ENCODE measurements at regions not wholly inside any gene's neighbourhood (a gene's known extent, or its start where the extent isn't known, plus 50 kb on each side); places are given as distances from the start of the nearest gene placed in this dataset.

- TF ChIP-seq MYC (IDR thresholded peaks at IDR 0.05; ENCODE audit: low read depth, low read length), result no peak
- no peak for TF ChIP-seq POLR2A (IDR thresholded peaks at IDR 0.05; ENCODE audit: extremely low read depth, insufficient read length)
- no peak for TF ChIP-seq MAX (IDR thresholded peaks at IDR 0.05; ENCODE audit: low read depth, low read length)
- TF ChIP-seq CTCF (IDR thresholded peaks at IDR 0.05; ENCODE audit: low read depth, low read length), result no peak
- no peak overlapping the region for H3K4me3 ChIP-seq (ENCODE audit: low read depth, low read length)
- DNase-seq (ENCODE audit: low read depth), result no peak
Measured at GRCh38 chr10:63066606-63067005, 66.5 kb upstream of the NRBF2 start.

GRCh38 chr10:63064706-63065105 lies 68.4 kb upstream of the NRBF2 start:
- DNase-seq (ENCODE audit: low read depth), result no peak
- TF ChIP-seq POLR2A (IDR thresholded peaks at IDR 0.05; ENCODE audit: extremely low read depth, insufficient read length) (no peak), MAX (IDR thresholded peaks at IDR 0.05; ENCODE audit: low read depth, low read length) (no peak), CTCF (IDR thresholded peaks at IDR 0.05; ENCODE audit: low read depth, low read length) (no peak), MYC (IDR thresholded peaks at IDR 0.05; ENCODE audit: low read depth, low read length) (no peak)
- no peak overlapping the region for H3K4me3 ChIP-seq (ENCODE audit: low read depth, low read length)

GRCh38 chr10:63058236-63058635 lies 74.9 kb upstream of the NRBF2 start:
- DNase-seq (ENCODE audit: low read depth), result no peak
- no peak for TF ChIP-seq CTCF (IDR thresholded peaks at IDR 0.05; ENCODE audit: low read depth, low read length)
- no peak for TF ChIP-seq MAX (IDR thresholded peaks at IDR 0.05; ENCODE audit: low read depth, low read length)
- no peak for TF ChIP-seq MYC (IDR thresholded peaks at IDR 0.05; ENCODE audit: low read depth, low read length)
- no peak for TF ChIP-seq POLR2A (IDR thresholded peaks at IDR 0.05; ENCODE audit: extremely low read depth, insufficient read length)
- H3K4me3 ChIP-seq (ENCODE audit: low read depth, low read length), result no peak overlapping the region

GRCh38 chr10:63057509-63057908 lies 75.6 kb upstream of the NRBF2 start:
- TF ChIP-seq MAX (IDR thresholded peaks at IDR 0.05; ENCODE audit: low read depth, low read length) (no peak), MYC (IDR thresholded peaks at IDR 0.05; ENCODE audit: low read depth, low read length) (no peak), POLR2A (IDR thresholded peaks at IDR 0.05; ENCODE audit: extremely low read depth, insufficient read length) (no peak)
- DNase-seq (ENCODE audit: low read depth), result no peak
- no peak overlapping the region for H3K4me3 ChIP-seq (ENCODE audit: low read depth, low read length)

GRCh38 chr10:63055705-63056104 lies 77.4 kb upstream of the NRBF2 start:
- TF ChIP-seq MAX (IDR thresholded peaks at IDR 0.05; ENCODE audit: low read depth, low read length) (no peak), CTCF (IDR thresholded peaks at IDR 0.05; ENCODE audit: low read depth, low read length) (no peak), POLR2A (IDR thresholded peaks at IDR 0.05; ENCODE audit: extremely low read depth, insufficient read length) (no peak), MYC (IDR thresholded peaks at IDR 0.05; ENCODE audit: low read depth, low read length) (no peak)
- H3K4me3 ChIP-seq (ENCODE audit: low read depth, low read length), result no peak overlapping the region
- DNase-seq (ENCODE audit: low read depth), result no peak

- no peak overlapping the region for H3K4me3 ChIP-seq (ENCODE audit: low read depth, low read length)
- no peak for TF ChIP-seq MYC (IDR thresholded peaks at IDR 0.05; ENCODE audit: low read depth, low read length)
- TF ChIP-seq CTCF (IDR thresholded peaks at IDR 0.05; ENCODE audit: low read depth, low read length), result no peak
- no peak for TF ChIP-seq POLR2A (IDR thresholded peaks at IDR 0.05; ENCODE audit: extremely low read depth, insufficient read length)
- no peak for TF ChIP-seq MAX (IDR thresholded peaks at IDR 0.05; ENCODE audit: low read depth, low read length)
Measured at GRCh38 chr10:63054889-63055611, 78.1 kb upstream of the NRBF2 start.

More at GRCh38 chr10:63054889-63055611, 78.1 kb upstream of the NRBF2 start:
- no peak for DNase-seq (ENCODE audit: low read depth)

All from NB4 (cell line).